GM12873 (cell line): ENCODE measurements at regions not wholly inside any gene's neighbourhood (a gene's known extent, or its start where the extent isn't known, plus 50 kb on each side); places are given as distances from the start of the nearest gene placed in this dataset.

ENCODE experiments used
- TF ChIP-seq, protein P1 (sequence below): IDR thresholded peaks from 2 replicates; pipeline ENCODE4 v1.5.1; 2012; ENCODE audit warnings: low read depth, mild to moderate bottlenecking, moderate library complexity, low read length, control low read depth; ENCODE audit not compliant: insufficient read depth; ENCODE audit errors: missing control alignments

DNA sequence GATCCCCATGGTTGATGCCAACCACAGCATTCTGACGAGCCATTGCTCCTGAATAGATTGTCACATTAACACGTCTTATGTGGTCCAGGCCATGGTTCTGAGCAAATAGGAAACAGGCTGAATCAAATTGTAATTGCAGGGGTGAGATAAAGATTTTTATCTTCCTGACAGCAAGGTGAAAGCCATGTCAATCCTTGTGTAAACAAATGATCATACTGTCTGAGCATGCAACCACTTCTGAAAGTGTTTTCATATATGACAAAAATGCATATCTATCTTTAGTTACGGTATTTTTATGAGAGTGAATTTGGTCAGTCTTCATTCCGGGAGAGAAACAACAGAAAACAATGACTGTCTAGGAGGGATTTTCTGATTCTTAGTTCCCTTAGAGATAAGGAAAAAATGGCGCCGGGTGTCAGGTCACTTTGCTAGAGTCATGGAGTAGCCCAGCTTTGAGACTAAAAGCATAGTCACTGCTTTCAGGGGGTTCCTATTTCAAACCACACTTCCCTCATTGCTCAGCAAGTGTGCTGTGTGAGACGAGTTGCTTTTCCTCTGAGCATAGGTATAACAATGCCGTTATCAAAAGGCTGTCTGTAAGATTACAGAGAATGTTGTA lies 958.9 kb downstream of the DCDC2C start:
- TF ChIP-seq, protein P1, sequence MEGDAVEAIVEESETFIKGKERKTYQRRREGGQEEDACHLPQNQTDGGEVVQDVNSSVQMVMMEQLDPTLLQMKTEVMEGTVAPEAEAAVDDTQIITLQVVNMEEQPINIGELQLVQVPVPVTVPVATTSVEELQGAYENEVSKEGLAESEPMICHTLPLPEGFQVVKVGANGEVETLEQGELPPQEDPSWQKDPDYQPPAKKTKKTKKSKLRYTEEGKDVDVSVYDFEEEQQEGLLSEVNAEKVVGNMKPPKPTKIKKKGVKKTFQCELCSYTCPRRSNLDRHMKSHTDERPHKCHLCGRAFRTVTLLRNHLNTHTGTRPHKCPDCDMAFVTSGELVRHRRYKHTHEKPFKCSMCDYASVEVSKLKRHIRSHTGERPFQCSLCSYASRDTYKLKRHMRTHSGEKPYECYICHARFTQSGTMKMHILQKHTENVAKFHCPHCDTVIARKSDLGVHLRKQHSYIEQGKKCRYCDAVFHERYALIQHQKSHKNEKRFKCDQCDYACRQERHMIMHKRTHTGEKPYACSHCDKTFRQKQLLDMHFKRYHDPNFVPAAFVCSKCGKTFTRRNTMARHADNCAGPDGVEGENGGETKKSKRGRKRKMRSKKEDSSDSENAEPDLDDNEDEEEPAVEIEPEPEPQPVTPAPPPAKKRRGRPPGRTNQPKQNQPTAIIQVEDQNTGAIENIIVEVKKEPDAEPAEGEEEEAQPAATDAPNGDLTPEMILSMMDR, result no peak

DNA sequence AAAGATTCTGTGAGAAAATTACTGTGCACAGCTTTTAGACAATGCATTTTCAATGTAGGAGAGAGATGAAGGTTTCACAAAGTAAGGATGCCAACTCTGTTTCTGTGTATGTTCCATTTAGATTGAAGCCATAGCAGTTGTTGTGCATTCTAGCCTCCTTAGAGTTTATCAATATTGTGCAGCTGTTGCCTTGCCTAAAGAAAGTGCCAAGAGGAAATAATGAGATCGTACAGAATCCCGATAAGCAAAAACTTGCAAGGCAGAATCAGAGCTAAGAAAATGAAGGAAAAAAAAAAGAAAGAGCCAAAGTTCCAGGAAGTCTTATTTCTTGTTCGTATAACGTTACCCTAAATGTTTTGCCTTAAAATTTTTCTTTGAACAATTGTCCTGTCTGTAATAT lies 965.0 kb downstream of the DCDC2C start:
- TF ChIP-seq, protein P1, result no peak

DNA sequence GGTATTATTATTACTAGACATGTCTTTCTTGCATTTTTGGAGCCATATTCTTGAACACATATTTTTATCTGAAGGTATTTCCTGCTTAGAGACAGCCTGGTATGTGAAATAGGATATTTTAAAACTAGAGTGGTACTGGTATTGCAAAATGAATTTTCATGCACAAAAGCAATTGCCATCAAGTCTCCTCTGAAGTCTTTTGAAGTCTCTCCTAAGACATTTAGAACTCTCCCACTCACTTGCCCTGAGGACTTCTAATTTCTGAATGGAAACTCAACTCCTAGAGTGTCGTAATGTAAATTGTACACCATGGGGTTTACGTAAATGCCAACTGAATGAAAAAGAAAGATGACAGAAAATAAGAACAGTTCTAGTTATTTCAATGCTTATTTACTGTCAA lies 967.0 kb downstream of the DCDC2C start:
- TF ChIP-seq, protein P1, result no peak

DNA sequence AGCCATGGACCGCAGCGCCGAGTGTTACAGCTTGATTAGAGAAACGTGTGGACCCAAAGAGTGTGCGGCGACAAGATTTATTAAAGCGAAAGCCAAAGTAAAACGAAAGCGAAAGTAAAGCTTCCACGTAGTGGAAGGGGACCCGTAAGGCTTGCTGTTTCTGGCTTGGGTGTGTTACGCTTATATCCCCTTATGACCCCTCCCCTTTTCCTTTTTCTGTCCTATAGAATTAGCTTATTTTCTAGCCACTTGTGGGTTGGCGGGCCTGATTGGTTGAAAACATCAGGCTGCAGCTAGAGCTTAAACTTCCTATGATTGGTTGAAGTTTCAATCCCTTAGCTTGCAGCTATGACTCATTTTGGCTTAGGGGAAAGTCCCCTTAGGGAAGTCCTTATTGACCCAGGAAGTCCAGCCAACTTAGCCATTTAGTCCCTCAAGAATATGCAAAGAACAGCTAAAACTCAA lies 969.7 kb downstream of the DCDC2C start:
- TF ChIP-seq, protein P1, result no peak

DNA sequence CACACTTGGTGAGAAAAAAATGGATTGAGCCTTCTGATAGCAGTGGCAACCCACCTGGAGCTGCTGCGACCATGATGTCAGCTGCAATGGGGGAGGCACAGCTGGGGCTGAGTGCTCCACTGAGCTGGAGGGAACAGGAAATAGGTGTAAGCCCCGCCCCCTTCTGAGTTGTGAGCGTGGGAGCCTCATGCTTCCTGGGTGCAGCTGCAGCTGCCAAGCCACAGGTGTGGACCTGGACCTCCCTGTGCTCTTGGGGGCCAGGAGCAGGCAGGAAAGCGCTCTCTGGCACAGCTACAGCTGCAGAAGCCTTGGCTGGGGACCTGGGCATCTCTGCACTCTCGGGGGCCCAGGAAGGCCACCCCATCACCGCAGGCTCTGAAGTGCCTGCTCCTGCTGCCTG lies 970.6 kb downstream of the DCDC2C start:
- TF ChIP-seq, protein P1, result no peak

DNA sequence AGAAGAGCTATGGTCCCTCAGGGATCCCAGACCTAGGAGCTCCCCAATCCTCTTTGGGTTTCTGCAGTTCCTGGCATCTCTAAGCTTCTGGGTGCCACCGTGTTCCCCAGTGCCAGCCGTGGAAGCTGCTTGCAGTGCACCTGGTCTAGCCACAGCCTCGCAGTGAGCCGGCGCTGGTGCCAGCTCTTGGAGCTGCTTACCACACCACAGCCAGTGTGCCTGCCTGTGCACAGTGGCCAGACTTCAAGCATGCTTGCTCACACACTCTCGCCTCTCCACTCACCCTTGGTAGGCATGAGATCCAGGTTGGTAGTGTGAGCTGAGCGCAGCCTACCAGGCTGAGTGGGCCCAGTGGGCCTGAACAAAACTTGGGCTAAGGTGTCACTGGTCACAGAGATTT lies 971.9 kb downstream of the DCDC2C start:
- TF ChIP-seq, protein P1, result no peak

DNA sequence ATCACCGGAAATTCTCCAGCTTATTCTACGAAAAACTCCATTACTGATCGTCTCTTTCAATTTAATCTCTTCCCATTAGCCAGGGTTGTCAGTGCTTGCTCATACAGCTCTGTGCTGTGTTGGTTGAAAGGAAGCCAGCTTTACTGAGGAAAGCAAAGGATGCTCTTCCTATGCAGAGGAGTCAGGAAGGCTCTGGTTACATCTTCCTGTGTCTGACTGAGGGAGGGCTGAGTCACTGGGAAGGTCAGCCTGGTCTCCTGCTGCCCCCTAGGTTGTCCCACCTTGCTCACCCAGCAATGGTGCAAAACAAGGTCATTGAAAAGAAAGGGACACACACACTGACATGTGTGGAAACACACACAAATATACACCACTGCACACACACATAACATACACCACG lies 975.6 kb downstream of the DCDC2C start:
- TF ChIP-seq, protein P1, result no peak
